Spleen (tissue), 7 donors: ENCODE measurements at regions not wholly inside any gene's neighbourhood (a gene's known extent, or its start where the extent isn't known, plus 50 kb on each side); places are given as distances from the start of the nearest gene placed in this dataset.

Experiments used
- CTCF ChIP-seq, 11 experiments: fragments of 200-600 bp in 7 of 11; fragments of 450-650 bp in 4 of 11; sonication (generic) in 4 of 11; IDR thresholded peaks in 8 of 11; conservative IDR thresholded peaks in 3 of 11; 1 replicate in 7 of 11; 2 replicates in 4 of 11; pipeline versions ENCODE4 v1.4.0 to v1.8.0; 2016 to 2021; ENCODE audit warnings: antibody characterized with exemption in 11 of 11, inconsistent platforms in 4 of 11, mild to moderate bottlenecking in 1 of 11
- POLR2AphosphoS5 ChIP-seq, 3 donors: sonication (generic); formaldehyde crosslinking; IDR thresholded peaks; one replicate each; pipeline ENCODE4 v1.5.1; 2017; ENCODE audit warnings: antibody characterized with exemption in 3 of 3
- donor health status: DM: no; HTN: no; CAD: no; lungs with moderate emphysema.
- donor health status: DM: no; HTN: no; CAD: no.
- donor health status: DM: no; HTN: no; CAD: no.

GRCh38 chr3:84128024-84128423 is 830.8 kb upstream of the CADM2 start:
- TF ChIP-seq CTCF (IDR thresholded peaks at IDR 0.05 in 8 of 11, conservative IDR thresholded peaks at IDR 0.05 in 3 of 11) = no peak
- no peak for TF ChIP-seq POLR2AphosphoS5 (IDR thresholded peaks at IDR 0.05)
